IMR-90 (cell line): ENCODE measurements at regions not wholly inside any gene's neighbourhood (a gene's known extent, or its start where the extent isn't known, plus 50 kb on each side); places are given as distances from the start of the nearest gene placed in this dataset.

ENCODE experiments used
- ATAC-seq: fragments of 200-7000 bp; cut with Tn5 transposase; 2 replicates; pipeline ENCODE4 v1.9.1; 2020; ENCODE audit warnings: low read depth, mild to moderate bottlenecking, moderate library complexity
- BruUV-seq: library from RNA; stranded (reverse); fragments of 400-500 nt; replicated peaks from 2 replicates; lab custom pipeline; 2021; lab: Mats Ljungman, UMichigan
- CTCF ChIA-PET: fragments of 300-600 bp; formaldehyde crosslinking; extraction: SDS; loops from one replicate; lab custom pipeline; 2021; ENCODE audit warnings: antibody characterized with exemption; lab: Yijun Ruan, JAX
- POLR2A ChIA-PET: fragments of 300-600 bp; sonication (Branson Sonifier 250); formaldehyde crosslinking; loops from one replicate; lab custom pipeline; 2022; ENCODE audit warnings: antibody characterized with exemption; ENCODE audit not compliant: unreplicated experiment; lab: Charles Lee
- DNase-seq: peaks from one replicate; pipeline ENCODE4 v3.0.0; 2013
- H2AFZ ChIP-seq: replicated peaks from 2 replicates; pipeline ENCODE3; 2013; ENCODE audit warnings: low read length, mild to moderate bottlenecking; ENCODE audit not compliant: poor library complexity
- H2AK5ac ChIP-seq: 2 replicates; pipeline ENCODE4 v1.6.1; 2013; ENCODE audit warnings: low read depth, low read length, inconsistent platforms
- H2AK9ac ChIP-seq: replicated peaks from 2 replicates; pipeline ENCODE3; 2013; ENCODE audit warnings: mild to moderate bottlenecking, low read depth, low read length, moderate library complexity; ENCODE audit not compliant: poor library complexity
- H2BK120ac ChIP-seq: 2 replicates; pipeline ENCODE4 v1.6.1; 2013; ENCODE audit warnings: low read depth, low read length, inconsistent platforms
- H2BK15ac ChIP-seq: 3 replicates; pipeline ENCODE4 v1.6.1; 2013; ENCODE audit warnings: low read depth, low read length, inconsistent platforms
- H2BK20ac ChIP-seq: 2 replicates; pipeline ENCODE4 v1.6.1; 2013; ENCODE audit warnings: low read depth, mild to moderate bottlenecking, inconsistent platforms, low read length, moderate library complexity
- H2BK5ac ChIP-seq: 2 replicates; pipeline ENCODE4 v1.6.1; 2013; ENCODE audit warnings: mild to moderate bottlenecking, low read depth, low read length, inconsistent platforms; ENCODE audit not compliant: poor library complexity, severe bottlenecking
- H3K14ac ChIP-seq: replicated peaks from 2 replicates; pipeline ENCODE4 v1.6.1; 2013; ENCODE audit warnings: low read depth, low read length, inconsistent platforms
- H3K18ac ChIP-seq: 2 replicates; pipeline ENCODE4 v1.6.1; 2013; ENCODE audit warnings: low read depth, low read length, control low read depth
- H3K23ac ChIP-seq: 2 replicates; pipeline ENCODE4 v1.6.1; 2013; ENCODE audit warnings: low read depth, low read length, inconsistent platforms
- H3K27ac ChIP-seq: 2 replicates; pipeline ENCODE4 v1.5.1; 2013; ENCODE audit warnings: mild to moderate bottlenecking, control low read depth, low read length; ENCODE audit not compliant: insufficient read depth
- H3K27me3 ChIP-seq: 2 replicates; pipeline ENCODE4 v1.6.1; 2013; ENCODE audit warnings: low read length; ENCODE audit not compliant: control insufficient read depth, insufficient read depth
- H3K36me3 ChIP-seq: 2 replicates; pipeline ENCODE4 v1.6.1; 2013; ENCODE audit warnings: low read length, mixed read lengths; ENCODE audit not compliant: control insufficient read depth, insufficient read depth
- H3K4ac ChIP-seq: 2 replicates; pipeline ENCODE4 v1.6.1; 2013; ENCODE audit warnings: low read depth, low read length, inconsistent platforms
- H3K4me1 ChIP-seq: 2 replicates; pipeline ENCODE4 v1.6.1; 2013; ENCODE audit warnings: low read length, mixed read lengths; ENCODE audit not compliant: control insufficient read depth, insufficient read depth
- H3K4me2 ChIP-seq: 2 replicates; pipeline ENCODE4 v1.6.1; 2013; ENCODE audit warnings: low read depth, mild to moderate bottlenecking, control low read depth, low read length, moderate library complexity
- H3K4me3 ChIP-seq: 2 replicates; pipeline ENCODE4 v1.5.1; 2013; ENCODE audit warnings: low read depth, mild to moderate bottlenecking, control low read depth, low read length, moderate library complexity; ENCODE audit not compliant: insufficient read depth
- H3K56ac ChIP-seq: 2 replicates; pipeline ENCODE4 v1.6.1; 2013; ENCODE audit warnings: low read length, inconsistent platforms; ENCODE audit not compliant: insufficient read depth; ENCODE audit errors: extremely low read depth
- H3K79me1 ChIP-seq, 2 experiments: 2 replicates each; pipeline ENCODE4 v1.6.1; 2013; ENCODE audit warnings: low read length in 2 of 2, inconsistent platforms in 1 of 2, low read depth in 1 of 2
- H3K9ac ChIP-seq: 2 replicates; pipeline ENCODE4 v1.6.1; 2013; ENCODE audit warnings: low read depth, low read length, control low read depth
- H3K9me1 ChIP-seq: 2 replicates; pipeline ENCODE4 v1.6.1; 2013; ENCODE audit warnings: low read length, inconsistent platforms; ENCODE audit not compliant: insufficient read depth
- H3K9me3 ChIP-seq: 2 replicates; pipeline ENCODE4 v1.6.1; 2013; ENCODE audit warnings: low read length; ENCODE audit not compliant: control insufficient read depth, insufficient read depth
- H4K20me1 ChIP-seq: 2 replicates; pipeline ENCODE4 v1.6.1; 2013; ENCODE audit warnings: low read length, inconsistent platforms; ENCODE audit not compliant: insufficient read depth
- H4K5ac ChIP-seq: 2 replicates; pipeline ENCODE4 v1.6.1; 2013; ENCODE audit warnings: mild to moderate bottlenecking, low read depth, low read length, control low read depth
- H4K8ac ChIP-seq, 2 experiments: 2 replicates each; pipeline ENCODE4 v1.6.1; 2013; ENCODE audit warnings: low read depth in 2 of 2, low read length in 2 of 2, control low read depth in 1 of 2, inconsistent platforms in 1 of 2
- H4K91ac ChIP-seq: 2 replicates; pipeline ENCODE4 v1.6.1; 2013; ENCODE audit warnings: low read depth, low read length, inconsistent platforms; ENCODE audit not compliant: insufficient read depth
- BHLHE40 ChIP-seq: fragments of 150-350 bp; IDR thresholded peaks from 2 replicates; pipeline ENCODE4 v1.6.1; 2016; ENCODE audit warnings: mild to moderate bottlenecking, low read depth, low read length
- CEBPB ChIP-seq: IDR thresholded peaks from 2 replicates; pipeline ENCODE4 v1.6.1; 2012; ENCODE audit warnings: low read depth, low read length, improper control_type of control experiment
- CHD1 ChIP-seq: IDR thresholded peaks from 2 replicates; pipeline ENCODE4 v1.6.1; 2012; ENCODE audit warnings: low read depth, low read length, improper control_type of control experiment
- FOS ChIP-seq: fragments of 150-350 bp; IDR thresholded peaks from 2 replicates; pipeline ENCODE4 v1.6.1; 2016; ENCODE audit warnings: low read depth, low read length
- NFE2L2 ChIP-seq: fragments of 150-350 bp; IDR thresholded peaks from 2 replicates; pipeline ENCODE4 v1.6.1; 2016; ENCODE audit warnings: low read depth, mild to moderate bottlenecking, low read length
- POLR2A ChIP-seq: IDR thresholded peaks from 2 replicates; pipeline ENCODE4 v1.6.1; 2012; ENCODE audit warnings: mild to moderate bottlenecking, low read depth, low read length
- RFX5 ChIP-seq: IDR thresholded peaks from 2 replicates; pipeline ENCODE4 v1.8.0; 2012; ENCODE audit warnings: low read depth, mild to moderate bottlenecking, low read length, moderate library complexity
- WGBS, 2 experiments: methylation state at CpG; one replicate each; pipeline versions ENCODE4 v1.1.5 to v1.1.7; 2013; ENCODE audit warnings: missing lambda C conversion rate in 2 of 2; ENCODE audit not compliant: insufficient read length in 1 of 2; ENCODE audit errors: extremely low coverage in 2 of 2; 5-methylcytosine and 5-hydroxymethylcytosine counted together
- dilution Hi-C: fragments of 300-500 bp; cut with HindIII; formaldehyde crosslinking; loops from one replicate; pipeline ENCODE4 v1.14.3; 2018; ENCODE audit warnings: low sequenced_read_pairs; ENCODE audit not compliant: unreplicated experiment
- in situ Hi-C: fragments of 300-500 bp; cut with MboI; formaldehyde crosslinking; loops from 3 replicates; pipeline ENCODE4 v1.14.3; 2019; ENCODE audit warnings: low sequenced_read_pairs, inconsistent platforms, mixed read lengths
- intact Hi-C: fragments of 100-400 bp; cut with micrococcal nuclease; formaldehyde crosslinking; loops from 2 replicates; pipeline ENCODE4 v1.10.0; 2022
- TF ChIP-seq, protein P1 (sequence below): conservative IDR thresholded peaks from 2 replicates; pipeline ENCODE4 v1.5.1; 2012; ENCODE audit warnings: mild to moderate bottlenecking, low read depth, low read length, improper control_type of control experiment
- TF ChIP-seq, protein P2 (sequence below): fragments of 150-350 bp; IDR thresholded peaks from 2 replicates; pipeline ENCODE4 v1.6.1; 2016; ENCODE audit warnings: low read depth, mild to moderate bottlenecking, low read length, moderate library complexity, borderline replicate concordance

DNA sequence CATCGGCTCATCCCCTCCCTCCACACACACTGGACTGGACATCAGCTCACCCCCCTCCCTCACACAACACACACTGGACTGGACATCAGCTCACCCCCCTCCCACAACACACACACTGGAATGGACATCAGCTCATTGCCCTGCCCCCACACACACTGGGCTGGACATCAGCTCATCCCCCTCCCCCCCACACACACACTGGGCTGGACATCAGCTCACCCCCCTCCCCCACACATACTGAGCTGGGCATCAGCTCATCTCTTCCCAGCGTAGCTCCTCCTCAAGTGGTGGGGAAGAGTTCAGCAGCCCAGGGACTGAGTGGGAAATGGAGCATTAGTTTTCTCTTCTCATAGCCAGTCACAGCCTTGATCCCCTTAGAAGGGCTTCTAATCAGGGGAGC lies 58.1 kb upstream of the WDR11 start:
- peaks cover 4% of the 10 kb centered on the region for H3K9me3 ChIP-seq
- H2BK15ac ChIP-seq: no peak overlapping the region
- H3K18ac ChIP-seq: no peak overlapping the region
- WGBS, 2 experiments: no CpG with 5 or more reads among the region's 2 CpGs
- intact Hi-C loops: no loop called here
- BruUV-seq: no TSS peak
- no peaks in the 10 kb centered on the region for H3K4me1 ChIP-seq
- H3K4me2 ChIP-seq: no peak overlapping the region
- DNase-seq (no peak), ATAC-seq (no peak)
- H3K36me3 ChIP-seq: no peaks in the 10 kb centered on the region
- no peak overlapping the region for H2BK20ac ChIP-seq
- no peaks in the 10 kb centered on the region for H3K27me3 ChIP-seq
- no peak overlapping the region for H3K4ac ChIP-seq
- no peak overlapping the region for H2AFZ ChIP-seq
- H3K27ac ChIP-seq: no peak overlapping the region
- no peak overlapping the region for H3K14ac ChIP-seq
- H3K9ac ChIP-seq: no peak overlapping the region
- no peak overlapping the region for H3K4me3 ChIP-seq
- CTCF ChIA-PET: no interaction called here
- POLR2A ChIA-PET: no interaction called here
- no peaks in the 10 kb centered on the region for H3K9me1 ChIP-seq
- no peak overlapping the region for H2BK5ac ChIP-seq
- no peak overlapping the region for H4K8ac ChIP-seq
- H3K56ac ChIP-seq: no peak overlapping the region
- in situ Hi-C loops: no loop called here
- H3K23ac ChIP-seq: no peak overlapping the region
- H4K91ac ChIP-seq: no peak overlapping the region
- no peak overlapping the region for H4K5ac ChIP-seq
- dilution Hi-C loops: no loop called here
- H2AK9ac ChIP-seq: no peak overlapping the region
- H2AK5ac ChIP-seq: no peak overlapping the region
- no peaks in the 10 kb centered on the region for H3K79me1 ChIP-seq
- TF ChIP-seq RFX5 (no peak), NFE2L2 (no peak), POLR2A (no peak), CEBPB (no peak), BHLHE40 (no peak), CHD1 (no peak), FOS (no peak)
- TF ChIP-seq, protein P1, sequence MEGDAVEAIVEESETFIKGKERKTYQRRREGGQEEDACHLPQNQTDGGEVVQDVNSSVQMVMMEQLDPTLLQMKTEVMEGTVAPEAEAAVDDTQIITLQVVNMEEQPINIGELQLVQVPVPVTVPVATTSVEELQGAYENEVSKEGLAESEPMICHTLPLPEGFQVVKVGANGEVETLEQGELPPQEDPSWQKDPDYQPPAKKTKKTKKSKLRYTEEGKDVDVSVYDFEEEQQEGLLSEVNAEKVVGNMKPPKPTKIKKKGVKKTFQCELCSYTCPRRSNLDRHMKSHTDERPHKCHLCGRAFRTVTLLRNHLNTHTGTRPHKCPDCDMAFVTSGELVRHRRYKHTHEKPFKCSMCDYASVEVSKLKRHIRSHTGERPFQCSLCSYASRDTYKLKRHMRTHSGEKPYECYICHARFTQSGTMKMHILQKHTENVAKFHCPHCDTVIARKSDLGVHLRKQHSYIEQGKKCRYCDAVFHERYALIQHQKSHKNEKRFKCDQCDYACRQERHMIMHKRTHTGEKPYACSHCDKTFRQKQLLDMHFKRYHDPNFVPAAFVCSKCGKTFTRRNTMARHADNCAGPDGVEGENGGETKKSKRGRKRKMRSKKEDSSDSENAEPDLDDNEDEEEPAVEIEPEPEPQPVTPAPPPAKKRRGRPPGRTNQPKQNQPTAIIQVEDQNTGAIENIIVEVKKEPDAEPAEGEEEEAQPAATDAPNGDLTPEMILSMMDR: no peak
- TF ChIP-seq, protein P2, sequence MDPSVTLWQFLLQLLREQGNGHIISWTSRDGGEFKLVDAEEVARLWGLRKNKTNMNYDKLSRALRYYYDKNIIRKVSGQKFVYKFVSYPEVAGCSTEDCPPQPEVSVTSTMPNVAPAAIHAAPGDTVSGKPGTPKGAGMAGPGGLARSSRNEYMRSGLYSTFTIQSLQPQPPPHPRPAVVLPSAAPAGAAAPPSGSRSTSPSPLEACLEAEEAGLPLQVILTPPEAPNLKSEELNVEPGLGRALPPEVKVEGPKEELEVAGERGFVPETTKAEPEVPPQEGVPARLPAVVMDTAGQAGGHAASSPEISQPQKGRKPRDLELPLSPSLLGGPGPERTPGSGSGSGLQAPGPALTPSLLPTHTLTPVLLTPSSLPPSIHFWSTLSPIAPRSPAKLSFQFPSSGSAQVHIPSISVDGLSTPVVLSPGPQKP: no peak
- no peaks in the 10 kb centered on the region for H4K20me1 ChIP-seq
- no peak overlapping the region for H2BK120ac ChIP-seq
